ENCODE measurements at regions not wholly inside any gene's neighbourhood (a gene's known extent, or its start where the extent isn't known, plus 50 kb on each side); places are given as distances from the start of the nearest gene placed in this dataset.

DNA sequence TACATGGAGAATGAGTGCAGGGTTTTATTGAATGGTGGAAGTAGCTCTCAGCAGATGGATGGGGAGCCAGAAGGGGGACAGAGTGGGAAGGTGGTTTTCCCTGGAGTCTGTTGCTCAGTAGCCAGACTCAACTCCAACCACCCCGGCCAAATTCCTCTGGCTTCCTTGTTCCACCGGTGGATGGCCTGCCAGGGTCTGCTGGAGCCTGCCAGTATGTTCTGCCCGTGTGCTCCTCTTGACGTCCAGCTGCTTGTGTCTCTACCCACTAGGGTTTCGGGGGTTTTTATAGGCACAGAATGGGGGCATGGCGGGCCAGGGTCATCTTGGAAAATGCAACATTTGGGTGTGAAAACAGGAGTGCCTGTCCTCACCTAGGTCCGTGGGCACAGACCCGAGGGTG, 51.4 kb upstream of the KLF9 start:
- H3K4me3 ChIP-seq = no peak overlapping the region
- H3K4me1 ChIP-seq = peaks cover 7 to 25% (median 10%) of the 10 kb centered on the region in 3 donors
- H3K27ac ChIP-seq = no peak overlapping the region
- 72 to 100% methylated on average over 1 to 7 of the region's 8 CpGs for WGBS, 2 donors
- no peaks in the 10 kb centered on the region for H3K27me3 ChIP-seq
- intact Hi-C loops (cut with DNase I) = no loop called here
- TF ChIP-seq, protein P1, sequence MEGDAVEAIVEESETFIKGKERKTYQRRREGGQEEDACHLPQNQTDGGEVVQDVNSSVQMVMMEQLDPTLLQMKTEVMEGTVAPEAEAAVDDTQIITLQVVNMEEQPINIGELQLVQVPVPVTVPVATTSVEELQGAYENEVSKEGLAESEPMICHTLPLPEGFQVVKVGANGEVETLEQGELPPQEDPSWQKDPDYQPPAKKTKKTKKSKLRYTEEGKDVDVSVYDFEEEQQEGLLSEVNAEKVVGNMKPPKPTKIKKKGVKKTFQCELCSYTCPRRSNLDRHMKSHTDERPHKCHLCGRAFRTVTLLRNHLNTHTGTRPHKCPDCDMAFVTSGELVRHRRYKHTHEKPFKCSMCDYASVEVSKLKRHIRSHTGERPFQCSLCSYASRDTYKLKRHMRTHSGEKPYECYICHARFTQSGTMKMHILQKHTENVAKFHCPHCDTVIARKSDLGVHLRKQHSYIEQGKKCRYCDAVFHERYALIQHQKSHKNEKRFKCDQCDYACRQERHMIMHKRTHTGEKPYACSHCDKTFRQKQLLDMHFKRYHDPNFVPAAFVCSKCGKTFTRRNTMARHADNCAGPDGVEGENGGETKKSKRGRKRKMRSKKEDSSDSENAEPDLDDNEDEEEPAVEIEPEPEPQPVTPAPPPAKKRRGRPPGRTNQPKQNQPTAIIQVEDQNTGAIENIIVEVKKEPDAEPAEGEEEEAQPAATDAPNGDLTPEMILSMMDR (IDR thresholded peaks at IDR 0.05) = no peak
- TF ChIP-seq POLR2A (IDR thresholded peaks at IDR 0.05) = no peak
- no peaks in the 10 kb centered on the region for H3K36me3 ChIP-seq
- no peaks in the 10 kb centered on the region for H3K9me3 ChIP-seq
- DNase-seq = no peak

DNA sequence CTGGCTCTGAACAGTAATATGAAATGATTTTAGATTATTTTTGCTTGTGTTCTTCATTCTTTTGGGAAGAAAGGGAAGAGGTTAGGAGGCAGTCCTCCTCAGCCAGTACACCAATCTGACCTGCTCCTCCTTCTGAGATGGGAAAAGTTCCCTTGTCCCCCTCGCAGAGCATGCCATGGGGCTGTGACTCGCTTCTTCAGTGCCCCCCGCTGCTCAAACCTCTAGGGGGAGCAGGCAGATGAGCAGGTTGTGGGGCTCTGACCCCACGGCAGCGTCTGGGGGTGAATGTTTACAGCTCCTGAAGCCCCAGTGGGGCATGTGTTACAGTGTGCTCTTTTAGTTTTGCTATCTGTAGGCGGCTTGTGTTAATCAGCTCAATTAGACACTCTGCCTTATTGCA, 50.9 kb upstream of the KLF9 start:
- Histone ChIP-seq H3K9me3 (no peaks in the 10 kb centered on the region), H3K27me3 (no peaks in the 10 kb centered on the region), H3K36me3 (no peaks in the 10 kb centered on the region), H3K4me3 (no peak overlapping the region), H3K4me1 (peaks cover 5 to 20% (median 7%) of the 10 kb centered on the region in 3 donors), H3K27ac (no peak overlapping the region)
- no peak for DNase-seq
- TF ChIP-seq POLR2A (IDR thresholded peaks at IDR 0.05) = no peak
- TF ChIP-seq, protein P1 (IDR thresholded peaks at IDR 0.05) = no peak
- 85% methylated on average over 6 of the region's 6 CpGs; no CpG with 5 or more reads in 1 of the 2 donors for WGBS, 2 donors
- intact Hi-C loops (cut with DNase I) = no loop called here
